ENCODE measurements at regions not wholly inside any gene's neighbourhood (a gene's known extent, or its start where the extent isn't known, plus 50 kb on each side); places are given as distances from the start of the nearest gene placed in this dataset.

DNA sequence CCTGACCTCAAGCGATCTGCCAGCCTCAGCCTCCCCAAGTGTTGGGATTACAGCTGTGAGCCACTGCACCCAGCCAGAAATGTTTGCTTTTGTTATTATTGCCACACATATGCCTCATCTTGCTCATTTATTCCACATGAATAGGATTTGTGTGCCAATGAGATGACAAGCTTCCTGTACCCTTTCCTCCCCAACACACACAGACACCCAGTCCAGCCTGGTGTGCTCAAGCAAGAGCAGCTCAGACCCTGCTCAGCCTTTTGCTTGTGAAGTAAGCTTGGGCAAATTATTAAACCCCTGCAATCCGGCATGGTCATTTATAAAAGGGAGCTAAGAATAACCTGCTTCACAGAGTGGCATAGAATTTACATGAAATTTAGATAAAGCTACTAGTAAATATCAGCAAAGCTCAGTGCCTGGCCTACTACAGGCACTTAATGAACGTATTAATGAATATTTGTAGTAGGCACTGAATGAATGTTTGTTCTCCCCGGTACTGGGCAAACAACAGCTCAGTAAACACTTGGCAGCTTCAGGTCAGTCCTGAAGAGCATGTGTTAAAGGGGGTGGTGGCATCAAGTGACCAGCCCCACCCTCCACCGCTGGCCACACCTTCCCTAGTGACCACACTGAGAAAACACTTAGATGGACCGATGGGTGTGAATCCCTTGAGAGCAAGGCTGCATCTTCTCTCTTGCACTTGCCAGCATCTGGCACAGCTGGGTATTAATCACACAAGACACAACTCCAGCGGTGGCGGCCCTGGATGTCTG, 280.2 kb downstream of the SRBD1 start:
- DNase-seq: no peak

DNA sequence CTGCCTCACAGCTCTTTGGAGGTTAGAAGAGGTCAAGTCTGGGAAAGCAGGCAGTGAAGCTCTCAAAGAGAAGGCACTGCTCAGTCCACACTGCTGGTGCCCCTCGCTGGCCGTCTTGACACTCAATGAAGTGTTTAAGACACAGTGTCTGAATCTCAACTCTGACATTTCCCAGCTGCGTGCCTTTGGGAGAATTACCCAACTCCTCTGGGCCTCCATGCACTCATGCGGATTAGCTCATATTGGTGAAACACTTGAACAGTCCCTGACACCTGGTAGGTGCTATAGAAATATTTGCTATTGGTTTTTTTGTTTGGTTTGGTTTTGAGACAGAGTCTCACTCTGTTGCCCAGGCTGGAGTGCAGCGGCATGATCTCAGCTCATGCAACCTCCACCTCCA, 281.0 kb downstream of the SRBD1 start:
- Histone ChIP-seq H3K4me1 (no peaks in the 10 kb centered on the region), H3K27me3 (ENCODE audit: low read depth) (peaks cover 20% of the 10 kb centered on the region), H3K9me3 (replicated peaks) (no peaks in the 10 kb centered on the region), H3K36me3 (no peaks in the 10 kb centered on the region), H3K4me3 (no peak overlapping the region), H3K27ac (replicated peaks) (no peak overlapping the region)
- no peak for DNase-seq
- TF ChIP-seq CTCF (IDR thresholded peaks at IDR 0.05; ENCODE audit: borderline replicate concordance): no peak
- intact Hi-C loops (cut with micrococcal nuclease): no loop called here

More for the DNA sequence above, 280.2 kb downstream of the SRBD1 start:
- Histone ChIP-seq H3K4me1 (no peaks in the 10 kb centered on the region), H3K36me3 (no peaks in the 10 kb centered on the region), H3K4me3 (no peak overlapping the region), H3K27ac (replicated peaks) (no peak overlapping the region), H3K27me3 (ENCODE audit: low read depth) (peaks cover 20% of the 10 kb centered on the region), H3K9me3 (replicated peaks) (no peaks in the 10 kb centered on the region)
- no peak for TF ChIP-seq CTCF (IDR thresholded peaks at IDR 0.05; ENCODE audit: borderline replicate concordance)
- intact Hi-C loops (cut with micrococcal nuclease): no loop called here

- Histone ChIP-seq H3K4me1 (no peaks in the 10 kb centered on the region), H3K27me3 (ENCODE audit: low read depth) (peaks cover 19% of the 10 kb centered on the region), H3K4me3 (no peak overlapping the region), H3K9me3 (replicated peaks) (peaks cover under 1% of the 10 kb centered on the region), H3K27ac (replicated peaks) (no peak overlapping the region), H3K36me3 (no peaks in the 10 kb centered on the region)
- DNase-seq: no peak
- intact Hi-C loops (cut with micrococcal nuclease): no loop called here
- TF ChIP-seq CTCF (IDR thresholded peaks at IDR 0.05; ENCODE audit: borderline replicate concordance): no peak
Observed at GRCh38 chr2:45329045-45329677, 281.9 kb downstream of the SRBD1 start.

GRCh38 chr2:45328264-45328870, 282.7 kb downstream of the SRBD1 start:
- Histone ChIP-seq H3K4me3 (no peak overlapping the region), H3K27me3 (ENCODE audit: low read depth) (peaks cover 16% of the 10 kb centered on the region), H3K36me3 (no peaks in the 10 kb centered on the region), H3K9me3 (replicated peaks) (peaks cover 9% of the 10 kb centered on the region), H3K27ac (replicated peaks) (no peak overlapping the region), H3K4me1 (no peaks in the 10 kb centered on the region)
- TF ChIP-seq CTCF (IDR thresholded peaks at IDR 0.05; ENCODE audit: borderline replicate concordance): no peak
- DNase-seq: no peak
- intact Hi-C loops (cut with micrococcal nuclease): no loop called here

- Histone ChIP-seq H3K36me3 (no peaks in the 10 kb centered on the region), H3K4me1 (no peaks in the 10 kb centered on the region), H3K27ac (replicated peaks) (no peak overlapping the region), H3K4me3 (no peak overlapping the region), H3K27me3 (ENCODE audit: low read depth) (no peaks in the 10 kb centered on the region), H3K9me3 (replicated peaks) (peaks cover 11% of the 10 kb centered on the region)
- DNase-seq: no peak
- TF ChIP-seq CTCF (IDR thresholded peaks at IDR 0.05; ENCODE audit: borderline replicate concordance): no peak
- intact Hi-C loops (cut with micrococcal nuclease): no loop called here
Observed at GRCh38 chr2:45323344-45323743, 287.7 kb downstream of the SRBD1 start.
